Heart right ventricle (tissue), 16 donors: ENCODE measurements at regions not wholly inside any gene's neighbourhood (a gene's known extent, or its start where the extent isn't known, plus 50 kb on each side); places are given as distances from the start of the nearest gene placed in this dataset.

Source experiments
- ATAC-seq, 8 donors: fragments of 200-7000 bp; cut with Tn5 transposase; one replicate each; pipeline ENCODE4 v1.9.1; 2020; ENCODE audit warnings: mild to moderate bottlenecking in 8 of 8, moderate library complexity in 8 of 8, moderate number of reproducible peaks in 1 of 8
- DNase-seq, 2 donors: peaks; one replicate each; pipeline ENCODE4 v3.0.0-alpha.2; 2020
- H3K27ac ChIP-seq, 10 donors: fragments of 200-600 bp; sonication (generic) in 2 of 10; one replicate each; pipeline versions ENCODE4 v1.5.0 to v1.8.0; 2020 to 2022; ENCODE audit warnings: mild to moderate bottlenecking in 3 of 10
- H3K27me3 ChIP-seq, 7 donors: fragments of 200-600 bp; one replicate each; pipeline ENCODE4 v1.8.0; 2021 to 2022; ENCODE audit warnings: mild to moderate bottlenecking in 2 of 7
- H3K36me3 ChIP-seq, 9 donors: fragments of 200-600 bp; sonication (generic) in 1 of 9; one replicate each; pipeline versions ENCODE4 v1.5.0 to v1.8.0; 2020 to 2022; ENCODE audit warnings: mild to moderate bottlenecking in 2 of 9
- H3K4me1 ChIP-seq, 9 donors: fragments of 200-600 bp; sonication (generic) in 1 of 9; one replicate each; pipeline versions ENCODE4 v1.5.0 to v1.8.0; 2020 to 2022; ENCODE audit warnings: mild to moderate bottlenecking in 4 of 9
- H3K4me3 ChIP-seq, 10 donors: fragments of 200-600 bp; sonication (generic) in 2 of 10; one replicate each; pipeline versions ENCODE4 v1.5.0 to v1.8.0; 2020 to 2022; ENCODE audit warnings: mild to moderate bottlenecking in 7 of 10, moderate library complexity in 2 of 10
- H3K9me3 ChIP-seq, 11 donors: fragments of 200-600 bp in 10 of 11; sonication (generic) in 2 of 11; one replicate each; pipeline versions ENCODE4 v1.5.0 to v1.8.0; 2013 to 2022; ENCODE audit warnings: mild to moderate bottlenecking in 2 of 11, control low read depth in 1 of 11, moderate library complexity in 1 of 11
- WGBS, 2 donors: extraction: QIAGEN DNeasy Blood & Tissue Kit; methylation state at CpG; one replicate each; pipeline ENCODE4 v1.1.7; 2013; ENCODE audit warnings: inconsistent platforms in 1 of 2; 5-methylcytosine and 5-hydroxymethylcytosine counted together
- intact Hi-C, 10 donors: fragments of 100-400 bp; cut with DNase I; formaldehyde crosslinking; loops; one replicate each; pipeline versions ENCODE4 v1.11.1 to v1.14.2; 2022
- TF ChIP-seq, protein P1 (sequence below), 9 donors: fragments of 200-600 bp; sonication (generic) in 2 of 9; IDR thresholded peaks; one replicate each; pipeline versions ENCODE4 v1.5.0 to v1.8.0; 2021 to 2022; ENCODE audit warnings: antibody characterized with exemption in 9 of 9, mild to moderate bottlenecking in 5 of 9, moderate library complexity in 1 of 9
- donor health status: Arrhythmogenic right ventricular cardiomyopathy.
- donor health status: ischemic (EF 13 %, LVEDD 7.1; RV severe dilation, severe dysfunction).
- donor health status: healthy with polysubstance abuse.
- donor health status: DM: no; HTN: yes; CAD: no.
- donor health status: DM: no; HTN: no; CAD: no.
- donor health status: ischemic (EF 25% LVEDD 6.9; RV normal size, moderate dysfunction).
- donor health status: ischemic (EF 25% LVEDD 5.7; RV mildly dilated, moderate dysfunction).
- donor health status: healthy.
- donor health status: DM: yes; HTN: yes; CAD: no.
- donor health status: Ischemic cardiomyopathy.
- donor health status: ischemic (EF 35%, LVEDD 5.7; RV mildly dilated, moderate dysfunction).
- donor health status: nonischemic (EF 11% LVEDD 7.7; RV severe dilation, severe dysfunction).
- donor health status: DM: yes; HTN: yes; CAD: no.
- donor health status: PGD.
- donor health status: ischemic (EF 29% LVEDD 5.4; RV normal size, mild dysfunction).
- donor health status: nonischemic (EF 23%, LVEDD 6.1; RV moderate dilation, normal function).

DNA sequence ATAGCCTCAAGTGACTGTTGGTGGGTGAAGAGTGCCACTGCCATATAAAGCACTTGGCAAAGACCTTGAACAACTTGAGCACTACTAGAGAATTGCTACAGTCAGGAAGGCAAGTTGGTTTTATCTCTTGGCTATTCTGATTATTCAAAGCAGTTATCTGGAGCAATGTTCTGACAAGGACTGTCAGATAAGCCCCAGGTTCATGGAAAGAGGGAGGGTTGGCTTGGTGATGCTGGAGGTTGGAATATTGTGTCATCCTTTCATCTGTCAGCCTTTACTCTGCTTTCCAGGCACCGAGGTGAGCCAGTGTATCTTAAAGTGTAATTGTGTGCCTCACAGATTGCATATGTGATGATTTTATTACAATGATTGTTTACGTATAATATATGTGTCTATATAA, 548.4 kb upstream of the ZNF608 start:
- 35 to 47% methylated on average over 2 of the region's 2 CpGs for WGBS, 2 donors
- DNase-seq (no peak), ATAC-seq (peak in 1 of 8 donors; percentile 68)
- TF ChIP-seq, protein P1, sequence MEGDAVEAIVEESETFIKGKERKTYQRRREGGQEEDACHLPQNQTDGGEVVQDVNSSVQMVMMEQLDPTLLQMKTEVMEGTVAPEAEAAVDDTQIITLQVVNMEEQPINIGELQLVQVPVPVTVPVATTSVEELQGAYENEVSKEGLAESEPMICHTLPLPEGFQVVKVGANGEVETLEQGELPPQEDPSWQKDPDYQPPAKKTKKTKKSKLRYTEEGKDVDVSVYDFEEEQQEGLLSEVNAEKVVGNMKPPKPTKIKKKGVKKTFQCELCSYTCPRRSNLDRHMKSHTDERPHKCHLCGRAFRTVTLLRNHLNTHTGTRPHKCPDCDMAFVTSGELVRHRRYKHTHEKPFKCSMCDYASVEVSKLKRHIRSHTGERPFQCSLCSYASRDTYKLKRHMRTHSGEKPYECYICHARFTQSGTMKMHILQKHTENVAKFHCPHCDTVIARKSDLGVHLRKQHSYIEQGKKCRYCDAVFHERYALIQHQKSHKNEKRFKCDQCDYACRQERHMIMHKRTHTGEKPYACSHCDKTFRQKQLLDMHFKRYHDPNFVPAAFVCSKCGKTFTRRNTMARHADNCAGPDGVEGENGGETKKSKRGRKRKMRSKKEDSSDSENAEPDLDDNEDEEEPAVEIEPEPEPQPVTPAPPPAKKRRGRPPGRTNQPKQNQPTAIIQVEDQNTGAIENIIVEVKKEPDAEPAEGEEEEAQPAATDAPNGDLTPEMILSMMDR (IDR thresholded peaks at IDR 0.05) = no peak
- Histone ChIP-seq H3K27me3 (no peaks in the 10 kb centered on the region), H3K4me3 (no peak overlapping the region), H3K4me1 (peaks cover 0 to 22% (median 5%) of the 10 kb centered on the region in 9 donors), H3K9me3 (no peaks in the 10 kb centered on the region), H3K27ac (no peak overlapping the region), H3K36me3 (no peaks in the 10 kb centered on the region)
- intact Hi-C loops = no loop called here

DNA sequence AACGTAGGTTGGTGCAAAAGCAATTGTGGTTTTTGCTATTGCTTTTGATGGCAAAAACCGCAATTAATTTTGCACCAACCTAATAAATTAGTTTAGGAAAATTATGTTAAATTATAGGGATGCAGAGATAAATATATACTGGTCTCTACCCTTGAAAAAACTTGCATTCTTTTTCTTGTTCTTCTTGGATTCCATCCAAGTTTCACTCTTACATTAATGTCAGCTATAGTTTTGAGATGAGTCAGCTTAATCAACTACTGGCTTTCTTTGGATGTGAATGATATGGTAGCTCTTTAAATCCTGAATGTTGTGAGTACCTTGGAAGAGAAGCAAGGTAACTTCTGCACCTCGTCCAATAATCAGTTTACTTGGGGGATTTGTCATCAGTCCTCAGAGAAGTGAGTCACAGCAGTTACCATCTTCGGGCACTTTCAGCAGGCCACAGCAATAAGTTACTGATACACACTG, 549.0 kb upstream of the ZNF608 start:
- 65 to 72% methylated on average over 4 of the region's 4 CpGs for WGBS, 2 donors
- intact Hi-C loops = no loop called here
- no peak for ATAC-seq

DNA sequence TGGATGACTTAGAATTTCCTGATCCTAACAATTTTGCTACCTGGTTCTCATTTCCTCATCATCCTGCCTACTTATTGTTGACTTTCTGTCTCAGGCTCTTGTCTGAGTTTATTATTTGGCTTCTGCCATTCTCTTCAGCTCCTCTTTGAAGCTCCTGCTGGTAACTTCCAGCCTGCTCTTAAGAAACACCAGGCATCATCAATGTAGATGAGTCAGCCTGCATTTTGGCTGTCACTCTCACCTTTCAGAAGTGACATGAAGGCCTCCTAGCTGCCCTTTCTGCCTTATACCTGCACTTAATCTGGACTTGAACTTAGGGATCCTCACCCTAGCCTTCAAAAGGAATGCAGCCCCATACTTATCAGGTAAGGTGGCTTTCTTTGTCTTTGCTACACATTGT, 551.8 kb upstream of the ZNF608 start:
- TF ChIP-seq, protein P1 (IDR thresholded peaks at IDR 0.05) = no peak
- Histone ChIP-seq H3K4me3 (no peak overlapping the region), H3K36me3 (no peaks in the 10 kb centered on the region), H3K9me3 (no peaks in the 10 kb centered on the region), H3K27me3 (no peaks in the 10 kb centered on the region), H3K4me1 (peaks cover 0 to 22% (median 5%) of the 10 kb centered on the region in 9 donors), H3K27ac (no peak overlapping the region)
- DNase-seq = no peak
- peak in 1 of 8 donors; percentile 35 for ATAC-seq
- intact Hi-C loops = no loop called here

More for the DNA sequence above, 549.0 kb upstream of the ZNF608 start:
- peaks cover 0 to 22% (median 5%) of the 10 kb centered on the region in 9 donors for H3K4me1 ChIP-seq
- H3K27me3 ChIP-seq = no peaks in the 10 kb centered on the region
- H3K36me3 ChIP-seq = no peaks in the 10 kb centered on the region
- no peak for DNase-seq
- TF ChIP-seq, protein P1 (IDR thresholded peaks at IDR 0.05) = no peak
- H3K9me3 ChIP-seq = no peaks in the 10 kb centered on the region
- H3K4me3 ChIP-seq = no peak overlapping the region
- no peak overlapping the region for H3K27ac ChIP-seq

DNA sequence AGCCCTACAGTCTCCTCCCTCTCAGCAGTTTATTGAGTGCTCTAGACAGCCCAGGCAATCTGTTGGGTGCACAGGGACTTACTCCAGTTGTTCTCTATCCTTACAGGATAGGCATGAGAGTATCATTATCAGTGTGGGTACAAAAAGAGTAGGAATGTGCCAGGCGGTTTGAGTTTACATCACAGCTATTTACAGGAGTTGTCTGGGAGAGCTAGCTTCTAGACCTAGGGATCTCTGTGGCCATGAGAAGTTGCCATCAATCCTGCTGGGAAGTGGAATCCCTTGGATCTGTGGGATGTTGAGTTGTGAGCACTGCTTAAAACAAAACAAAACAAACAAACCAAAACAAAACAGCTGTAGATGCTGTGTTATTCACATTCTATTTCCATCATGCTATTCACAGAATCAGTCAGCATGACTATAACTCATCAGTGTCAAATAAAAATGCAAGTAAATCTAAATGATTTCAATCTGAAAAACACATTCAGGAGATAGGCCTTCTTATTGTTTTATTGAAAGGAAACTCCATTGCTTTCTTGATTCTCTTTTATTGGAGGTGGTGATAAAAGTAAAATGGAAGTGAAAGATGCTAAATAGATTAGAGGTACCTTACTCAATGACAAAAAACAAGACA, 552.4 kb upstream of the ZNF608 start:
- H3K4me1 ChIP-seq = peaks cover 0 to 22% (median 5%) of the 10 kb centered on the region in 9 donors
- peak in 3 of 8 donors; percentile 42 to 72 (median 67) for ATAC-seq
- no peak overlapping the region for H3K27ac ChIP-seq
- 57 to 67% methylated on average over 1 of the region's 1 CpG for WGBS, 2 donors
- H3K4me3 ChIP-seq = no peak overlapping the region
- H3K36me3 ChIP-seq = no peaks in the 10 kb centered on the region
- TF ChIP-seq, protein P1 (IDR thresholded peaks at IDR 0.05) = no peak
- DNase-seq = no peak
- no peaks in the 10 kb centered on the region for H3K9me3 ChIP-seq
- intact Hi-C loops = no loop called here
- no peaks in the 10 kb centered on the region for H3K27me3 ChIP-seq
